HCT116 (cell line): ENCODE measurements at regions not wholly inside any gene's neighbourhood (a gene's known extent, or its start where the extent isn't known, plus 50 kb on each side); places are given as distances from the start of the nearest gene placed in this dataset.

Source experiments
- ATAC-seq: fragments of 200-7000 bp; cut with Tn5 transposase; 2 replicates; pipeline ENCODE4 v1.9.1; 2020; ENCODE audit warnings: mild to moderate bottlenecking, moderate library complexity
- BruUV-seq: library from RNA; stranded (reverse); fragments of 400-500 nt; replicated peaks from 2 replicates; lab custom pipeline; 2021; lab: Mats Ljungman, UMichigan
- CTCF ChIA-PET: fragments of 300-600 bp; sonication (Branson Sonifier 250); formaldehyde crosslinking; loops from one replicate; lab custom pipeline; 2021; ENCODE audit warnings: antibody characterized with exemption; lab: Charles Lee
- POLR2A ChIA-PET: fragments of 300-600, 350-600 bp; sonication (Branson Sonifier 250); formaldehyde crosslinking; loops from one replicate; lab custom pipeline; 2021; ENCODE audit warnings: antibody characterized with exemption; lab: Charles Lee
- RAD21 ChIA-PET, 2 experiments: fragments of 300-600 bp; sonication (Branson Sonifier 250); formaldehyde crosslinking; loops; one replicate each; lab custom pipeline; 2023; ENCODE audit warnings: low total read pairs in 2 of 2; ENCODE audit not compliant: uncharacterized antibody in 2 of 2, unreplicated experiment in 2 of 2, low non-redundant PET in 1 of 2; lab: Charles Lee
- DNase-seq: peaks from one replicate; pipeline ENCODE4 v3.0.0-alpha.2; 2010; ENCODE audit warnings: low read depth, low spot score
- H2AFZ ChIP-seq: fragments of 200-600 bp; shearing (Covaris generic), sonication (generic); 2 replicates; pipeline ENCODE4 v1.6.1; 2017; ENCODE audit warnings: low read depth, mixed run types, mixed read lengths, antibody characterized with exemption, low read length; ENCODE audit not compliant: poor library complexity, severe bottlenecking
- H3K27ac ChIP-seq: 2 replicates; pipeline ENCODE4 v1.5.1; 2012; ENCODE audit warnings: low read depth, low read length
- H3K27me3 ChIP-seq: fragments of 200-600 bp; sonication (generic); 2 replicates; pipeline ENCODE4 v1.6.1; 2016; ENCODE audit warnings: mixed run types, low read length, mixed read lengths; ENCODE audit not compliant: insufficient read depth
- H3K36me3 ChIP-seq, 2 experiments: fragments of 200-500 bp in 1 of 2; fragments of 200-600 bp in 1 of 2; sonication (Bioruptor generic) in 1 of 2; sonication (generic) in 1 of 2; 2 replicates each; pipeline versions ENCODE4 v1.5.1 to v1.6.1; 2014 to 2016; ENCODE audit warnings: low read length in 2 of 2, inconsistent platforms in 1 of 2, mixed read lengths in 1 of 2, mixed run types in 1 of 2; ENCODE audit not compliant: insufficient read depth in 2 of 2, control insufficient read depth in 1 of 2
- H3K4me1 ChIP-seq, 2 experiments: fragments of 200-600 bp in 1 of 2; sonication (generic) in 1 of 2; 2 replicates each; pipeline versions ENCODE4 v1.5.1 to v1.6.1; 2012 to 2017; ENCODE audit warnings: low read length in 2 of 2, inconsistent platforms in 1 of 2, mild to moderate bottlenecking in 1 of 2, mixed read lengths in 1 of 2, mixed run types in 1 of 2, moderate library complexity in 1 of 2; ENCODE audit not compliant: insufficient read depth in 2 of 2, control insufficient read depth in 1 of 2
- H3K4me2 ChIP-seq: fragments of 200-600 bp; sonication (generic); 2 replicates; pipeline ENCODE4 v1.6.1; 2017; ENCODE audit warnings: mixed run types, low read length, mixed read lengths
- H3K4me3 ChIP-seq, 2 experiments: fragments of 200-600 bp in 1 of 2; sonication (generic) in 1 of 2; replicated peaks in 1 of 2; 2 replicates each; pipeline ENCODE4 v1.5.1; 2011 to 2016; ENCODE audit warnings: low read length in 2 of 2, control low read depth in 1 of 2, low read depth in 1 of 2, mild to moderate bottlenecking in 1 of 2, mixed read lengths in 1 of 2, mixed run types in 1 of 2
- H3K79me2 ChIP-seq: fragments of 200-600 bp; sonication (generic); 2 replicates; pipeline ENCODE4 v1.6.1; 2017; ENCODE audit warnings: mild to moderate bottlenecking, mixed run types, low read length, moderate library complexity, mixed read lengths; ENCODE audit not compliant: insufficient read depth
- H3K9ac ChIP-seq: fragments of 200-600 bp; sonication (generic); 2 replicates; pipeline ENCODE4 v1.6.1; 2016; ENCODE audit warnings: low read length, mixed read lengths
- H3K9me2 ChIP-seq: fragments of 200-600 bp; sonication (generic), shearing (Covaris generic); 2 replicates; pipeline ENCODE4 v1.6.1; 2017; ENCODE audit warnings: mixed run types, mild to moderate bottlenecking, moderate library complexity; ENCODE audit not compliant: insufficient read depth
- H3K9me3 ChIP-seq, 2 experiments: fragments of 200-500 bp in 1 of 2; fragments of 200-600 bp in 1 of 2; sonication (Bioruptor generic) in 1 of 2; sonication (generic) in 1 of 2; 2 replicates each; pipeline ENCODE4 v1.6.1; 2014 to 2017; ENCODE audit warnings: low read length in 2 of 2, mixed read lengths in 2 of 2, inconsistent platforms in 1 of 2, low read depth in 1 of 2, mild to moderate bottlenecking in 1 of 2, mixed run types in 1 of 2, moderate library complexity in 1 of 2; ENCODE audit not compliant: control insufficient read depth in 1 of 2, insufficient read depth in 1 of 2
- H4K20me1 ChIP-seq: fragments of 200-600 bp; sonication (generic), shearing (Covaris generic); 2 replicates; pipeline ENCODE4 v1.6.1; 2017; ENCODE audit warnings: mixed run types, mild to moderate bottlenecking, moderate library complexity; ENCODE audit not compliant: insufficient read depth
- ATF3 ChIP-seq: IDR thresholded peaks from 2 replicates; pipeline ENCODE4 v1.6.1; 2012
- CEBPB ChIP-seq: IDR thresholded peaks from 2 replicates; pipeline ENCODE4 v1.6.1; 2012; ENCODE audit warnings: low read depth
- ELF1 ChIP-seq: IDR thresholded peaks from 2 replicates; pipeline ENCODE4 v1.6.1; 2012; ENCODE audit warnings: low read depth, borderline replicate concordance
- EZH2 ChIP-seq: fragments of 200-600 bp; sonication (generic); IDR thresholded peaks from 2 replicates; pipeline ENCODE4 v1.6.1; 2017; ENCODE audit warnings: antibody characterized with exemption, mixed run types
- EZH2phosphoT487 ChIP-seq: fragments of 200-600 bp; IDR thresholded peaks from 2 replicates; pipeline ENCODE4 v1.6.1; 2018; ENCODE audit warnings: antibody characterized with exemption, borderline replicate concordance
- FOSL1 ChIP-seq: IDR thresholded peaks from 2 replicates; pipeline ENCODE4 v1.6.1; 2012; ENCODE audit warnings: low read depth
- JUND ChIP-seq: IDR thresholded peaks from 2 replicates; pipeline ENCODE4 v1.6.1; 2012
- MAX ChIP-seq: IDR thresholded peaks from 2 replicates; pipeline ENCODE4 v1.6.1; 2012
- POLR2A ChIP-seq: IDR thresholded peaks from 2 replicates; pipeline ENCODE4 v1.7.0; 2011; ENCODE audit warnings: borderline replicate concordance; ENCODE audit not compliant: insufficient read depth, insufficient read length; ENCODE audit errors: extremely low read depth
- POLR2AphosphoS5 ChIP-seq: IDR thresholded peaks from 2 replicates; pipeline ENCODE4 v1.6.1; 2011; ENCODE audit warnings: mild to moderate bottlenecking, low read depth, low read length, moderate library complexity
- REST ChIP-seq: IDR thresholded peaks from 2 replicates; pipeline ENCODE4 v1.6.1; 2012; ENCODE audit warnings: low read depth
- SIN3A ChIP-seq: IDR thresholded peaks from 2 replicates; pipeline ENCODE4 v1.6.1; 2012; ENCODE audit warnings: low read depth
- SRF ChIP-seq: IDR thresholded peaks from 2 replicates; pipeline ENCODE4 v1.6.1; 2012; ENCODE audit warnings: low read depth
- TCF7L2 ChIP-seq: IDR thresholded peaks from 2 replicates; pipeline ENCODE4 v1.7.0; 2011; ENCODE audit warnings: borderline replicate concordance, inconsistent platforms; ENCODE audit not compliant: insufficient read depth, insufficient read length; ENCODE audit errors: extremely low read depth
- YY1 ChIP-seq: IDR thresholded peaks from 2 replicates; pipeline ENCODE4 v1.6.1; 2011; ENCODE audit warnings: low read length, low read depth, moderate library complexity, mild to moderate bottlenecking; ENCODE audit not compliant: insufficient replicate concordance; ENCODE audit errors: extremely low read depth
- ZBTB33 ChIP-seq: IDR thresholded peaks from 2 replicates; pipeline ENCODE4 v1.6.1; 2011; ENCODE audit warnings: mild to moderate bottlenecking, low read length, moderate library complexity; ENCODE audit not compliant: insufficient replicate concordance; ENCODE audit errors: extremely low read depth
- ZFX ChIP-seq: fragments of 450-650 bp; IDR thresholded peaks from 2 replicates; pipeline ENCODE4 v1.6.1; 2017
- ZNF274 ChIP-seq: fragments of 200-500 bp; sonication (Bioruptor generic); IDR thresholded peaks from 2 replicates; pipeline ENCODE4 v1.6.1; 2014; ENCODE audit warnings: mild to moderate bottlenecking, low read depth, low read length, inconsistent platforms
- intact Hi-C: fragments of 100-400 bp; cut with micrococcal nuclease; formaldehyde crosslinking; loops from 2 replicates; pipeline ENCODE4 v1.10.0; 2022

GRCh38 chr4:146033149-146033548 lies 94.5 kb upstream of the ZNF827 start:
- Histone ChIP-seq H3K36me3 (no peaks in the 10 kb centered on the region), H3K9me3 (no peaks in the 10 kb centered on the region), H3K27ac (no peak overlapping the region), H3K4me3 (no peak overlapping the region), H3K79me2 (no peaks in the 10 kb centered on the region), H4K20me1 (no peaks in the 10 kb centered on the region), H3K9ac (no peak overlapping the region), H3K4me1 (peaks cover 0 to 6% of the 10 kb centered on the region in 2 experiments; a peak in 3 of 4 replicates), H3K27me3 (no peaks in the 10 kb centered on the region), H3K4me2 (no peak overlapping the region), H2AFZ (no peak overlapping the region), H3K9me2 (no peaks in the 10 kb centered on the region)
- TF ChIP-seq EZH2phosphoT487 (no peak), MAX (no peak), JUND (no peak), POLR2A (no peak), REST (no peak), SIN3A (no peak), ATF3 (no peak), TCF7L2 (no peak), CEBPB (no peak), ELF1 (no peak), ZNF274 (no peak), SRF (no peak), FOSL1 (no peak), YY1 (no peak), POLR2AphosphoS5 (no peak), ZBTB33 (no peak), EZH2 (no peak), ZFX (no peak)
- CTCF ChIA-PET = no interaction called here
- no peak for DNase-seq
- POLR2A ChIA-PET = no interaction called here
- no peak for ATAC-seq
- BruUV-seq = no TSS peak
- intact Hi-C loops = no loop called here
- RAD21 ChIA-PET = no interaction called here
